IMR-90 (cell line): ENCODE measurements at regions not wholly inside any gene's neighbourhood (a gene's known extent, or its start where the extent isn't known, plus 50 kb on each side); places are given as distances from the start of the nearest gene placed in this dataset.

Source experiments
- ATAC-seq: fragments of 200-7000 bp; cut with Tn5 transposase; 2 replicates; pipeline ENCODE4 v1.9.1; 2020; ENCODE audit warnings: low read depth, mild to moderate bottlenecking, moderate library complexity
- BruUV-seq: library from RNA; stranded (reverse); fragments of 400-500 nt; replicated peaks from 2 replicates; lab custom pipeline; 2021; lab: Mats Ljungman, UMichigan
- CTCF ChIA-PET: fragments of 300-600 bp; formaldehyde crosslinking; extraction: SDS; loops from one replicate; lab custom pipeline; 2021; ENCODE audit warnings: antibody characterized with exemption; lab: Yijun Ruan, JAX
- POLR2A ChIA-PET: fragments of 300-600 bp; sonication (Branson Sonifier 250); formaldehyde crosslinking; loops from one replicate; lab custom pipeline; 2022; ENCODE audit warnings: antibody characterized with exemption; ENCODE audit not compliant: unreplicated experiment; lab: Charles Lee
- DNase-seq: peaks from one replicate; pipeline ENCODE4 v3.0.0; 2013
- H2AFZ ChIP-seq: replicated peaks from 2 replicates; pipeline ENCODE3; 2013; ENCODE audit warnings: low read length, mild to moderate bottlenecking; ENCODE audit not compliant: poor library complexity
- H2AK5ac ChIP-seq: 2 replicates; pipeline ENCODE4 v1.6.1; 2013; ENCODE audit warnings: low read depth, low read length, inconsistent platforms
- H2AK9ac ChIP-seq: replicated peaks from 2 replicates; pipeline ENCODE3; 2013; ENCODE audit warnings: mild to moderate bottlenecking, low read depth, low read length, moderate library complexity; ENCODE audit not compliant: poor library complexity
- H2BK120ac ChIP-seq: 2 replicates; pipeline ENCODE4 v1.6.1; 2013; ENCODE audit warnings: low read depth, low read length, inconsistent platforms
- H2BK15ac ChIP-seq: 3 replicates; pipeline ENCODE4 v1.6.1; 2013; ENCODE audit warnings: low read depth, low read length, inconsistent platforms
- H2BK20ac ChIP-seq: 2 replicates; pipeline ENCODE4 v1.6.1; 2013; ENCODE audit warnings: low read depth, mild to moderate bottlenecking, inconsistent platforms, low read length, moderate library complexity
- H2BK5ac ChIP-seq: 2 replicates; pipeline ENCODE4 v1.6.1; 2013; ENCODE audit warnings: mild to moderate bottlenecking, low read depth, low read length, inconsistent platforms; ENCODE audit not compliant: poor library complexity, severe bottlenecking
- H3K14ac ChIP-seq: replicated peaks from 2 replicates; pipeline ENCODE4 v1.6.1; 2013; ENCODE audit warnings: low read depth, low read length, inconsistent platforms
- H3K18ac ChIP-seq: 2 replicates; pipeline ENCODE4 v1.6.1; 2013; ENCODE audit warnings: low read depth, low read length, control low read depth
- H3K23ac ChIP-seq: 2 replicates; pipeline ENCODE4 v1.6.1; 2013; ENCODE audit warnings: low read depth, low read length, inconsistent platforms
- H3K27ac ChIP-seq: 2 replicates; pipeline ENCODE4 v1.5.1; 2013; ENCODE audit warnings: mild to moderate bottlenecking, control low read depth, low read length; ENCODE audit not compliant: insufficient read depth
- H3K27me3 ChIP-seq: 2 replicates; pipeline ENCODE4 v1.6.1; 2013; ENCODE audit warnings: low read length; ENCODE audit not compliant: control insufficient read depth, insufficient read depth
- H3K36me3 ChIP-seq: 2 replicates; pipeline ENCODE4 v1.6.1; 2013; ENCODE audit warnings: low read length, mixed read lengths; ENCODE audit not compliant: control insufficient read depth, insufficient read depth
- H3K4ac ChIP-seq: 2 replicates; pipeline ENCODE4 v1.6.1; 2013; ENCODE audit warnings: low read depth, low read length, inconsistent platforms
- H3K4me1 ChIP-seq: 2 replicates; pipeline ENCODE4 v1.6.1; 2013; ENCODE audit warnings: low read length, mixed read lengths; ENCODE audit not compliant: control insufficient read depth, insufficient read depth
- H3K4me2 ChIP-seq: 2 replicates; pipeline ENCODE4 v1.6.1; 2013; ENCODE audit warnings: low read depth, mild to moderate bottlenecking, control low read depth, low read length, moderate library complexity
- H3K4me3 ChIP-seq: 2 replicates; pipeline ENCODE4 v1.5.1; 2013; ENCODE audit warnings: low read depth, mild to moderate bottlenecking, control low read depth, low read length, moderate library complexity; ENCODE audit not compliant: insufficient read depth
- H3K56ac ChIP-seq: 2 replicates; pipeline ENCODE4 v1.6.1; 2013; ENCODE audit warnings: low read length, inconsistent platforms; ENCODE audit not compliant: insufficient read depth; ENCODE audit errors: extremely low read depth
- H3K79me1 ChIP-seq, 2 experiments: 2 replicates each; pipeline ENCODE4 v1.6.1; 2013; ENCODE audit warnings: low read length in 2 of 2, inconsistent platforms in 1 of 2, low read depth in 1 of 2
- H3K9ac ChIP-seq: 2 replicates; pipeline ENCODE4 v1.6.1; 2013; ENCODE audit warnings: low read depth, low read length, control low read depth
- H3K9me1 ChIP-seq: 2 replicates; pipeline ENCODE4 v1.6.1; 2013; ENCODE audit warnings: low read length, inconsistent platforms; ENCODE audit not compliant: insufficient read depth
- H3K9me3 ChIP-seq: 2 replicates; pipeline ENCODE4 v1.6.1; 2013; ENCODE audit warnings: low read length; ENCODE audit not compliant: control insufficient read depth, insufficient read depth
- H4K20me1 ChIP-seq: 2 replicates; pipeline ENCODE4 v1.6.1; 2013; ENCODE audit warnings: low read length, inconsistent platforms; ENCODE audit not compliant: insufficient read depth
- H4K5ac ChIP-seq: 2 replicates; pipeline ENCODE4 v1.6.1; 2013; ENCODE audit warnings: mild to moderate bottlenecking, low read depth, low read length, control low read depth
- H4K8ac ChIP-seq, 2 experiments: 2 replicates each; pipeline ENCODE4 v1.6.1; 2013; ENCODE audit warnings: low read depth in 2 of 2, low read length in 2 of 2, control low read depth in 1 of 2, inconsistent platforms in 1 of 2
- H4K91ac ChIP-seq: 2 replicates; pipeline ENCODE4 v1.6.1; 2013; ENCODE audit warnings: low read depth, low read length, inconsistent platforms; ENCODE audit not compliant: insufficient read depth
- BHLHE40 ChIP-seq: fragments of 150-350 bp; IDR thresholded peaks from 2 replicates; pipeline ENCODE4 v1.6.1; 2016; ENCODE audit warnings: mild to moderate bottlenecking, low read depth, low read length
- FOS ChIP-seq: fragments of 150-350 bp; IDR thresholded peaks from 2 replicates; pipeline ENCODE4 v1.6.1; 2016; ENCODE audit warnings: low read depth, low read length
- MAFK ChIP-seq: IDR thresholded peaks from 2 replicates; pipeline ENCODE4 v1.6.1; 2012; ENCODE audit warnings: low read depth, low read length, improper control_type of control experiment
- MXI1 ChIP-seq: IDR thresholded peaks from 2 replicates; pipeline ENCODE4 v1.6.1; 2012; ENCODE audit warnings: low read depth, mild to moderate bottlenecking, low read length, moderate library complexity, borderline replicate concordance
- NFE2L2 ChIP-seq: fragments of 150-350 bp; IDR thresholded peaks from 2 replicates; pipeline ENCODE4 v1.6.1; 2016; ENCODE audit warnings: low read depth, mild to moderate bottlenecking, low read length
- POLR2A ChIP-seq: IDR thresholded peaks from 2 replicates; pipeline ENCODE4 v1.6.1; 2012; ENCODE audit warnings: mild to moderate bottlenecking, low read depth, low read length
- RFX5 ChIP-seq: IDR thresholded peaks from 2 replicates; pipeline ENCODE4 v1.8.0; 2012; ENCODE audit warnings: low read depth, mild to moderate bottlenecking, low read length, moderate library complexity
- SMC3 ChIP-seq: fragments of 150-350 bp; IDR thresholded peaks from 2 replicates; pipeline ENCODE4 v1.6.1; 2016; ENCODE audit warnings: low read depth, mild to moderate bottlenecking, antibody characterized with exemption, low read length, moderate library complexity
- WGBS, 2 experiments: methylation state at CpG; one replicate each; pipeline versions ENCODE4 v1.1.5 to v1.1.7; 2013; ENCODE audit warnings: missing lambda C conversion rate in 2 of 2; ENCODE audit not compliant: insufficient read length in 1 of 2; ENCODE audit errors: extremely low coverage in 2 of 2; 5-methylcytosine and 5-hydroxymethylcytosine counted together
- dilution Hi-C: fragments of 300-500 bp; cut with HindIII; formaldehyde crosslinking; loops from one replicate; pipeline ENCODE4 v1.14.3; 2018; ENCODE audit warnings: low sequenced_read_pairs; ENCODE audit not compliant: unreplicated experiment
- in situ Hi-C: fragments of 300-500 bp; cut with MboI; formaldehyde crosslinking; loops from 3 replicates; pipeline ENCODE4 v1.14.3; 2019; ENCODE audit warnings: low sequenced_read_pairs, inconsistent platforms, mixed read lengths
- intact Hi-C: fragments of 100-400 bp; cut with micrococcal nuclease; formaldehyde crosslinking; loops from 2 replicates; pipeline ENCODE4 v1.10.0; 2022

- Histone ChIP-seq H2AFZ (peak overlapping the region; percentile 83), H3K9me1 (peaks cover 12% of the 10 kb centered on the region), H4K8ac (peak overlapping the region; percentile 91 to 97), H3K4me1 (peaks cover 15% of the 10 kb centered on the region), H2BK5ac (peak overlapping the region; percentile 96), H2BK15ac (peak overlapping the region; percentile 86), H3K23ac (peak overlapping the region; percentile 98), H3K4me2 (no peak overlapping the region), H2BK20ac (peak overlapping the region; percentile 99), H3K18ac (peak overlapping the region; percentile 95), H3K36me3 (no peaks in the 10 kb centered on the region), H2AK5ac (peak overlapping the region; percentile 99), H3K56ac (peak overlapping the region; percentile 81), H4K5ac (peak overlapping the region; percentile 80), H3K9ac (no peak overlapping the region), H2AK9ac (peak overlapping the region; percentile 74), H4K20me1 (no peaks in the 10 kb centered on the region), H2BK120ac (peak overlapping the region; percentile 99), H3K27me3 (no peaks in the 10 kb centered on the region), H3K4ac (peak overlapping the region; percentile 99), H3K4me3 (no peak overlapping the region), H3K9me3 (no peaks in the 10 kb centered on the region), H3K79me1 (peaks cover 0 to 6% of the 10 kb centered on the region in 2 experiments; a peak in 3 of 4 replicates), H3K27ac (peak overlapping the region; percentile 80), H4K91ac (peak overlapping the region; percentile 97), H3K14ac (peak overlapping the region; percentile 98)
- intact Hi-C loops (loop anchor here (1.0 to 5.0 kb wide), 5 partner anchors 49 to 789 kb away; no protein-coding TSS in a partner anchor), in situ Hi-C loops (loop anchor here (5.0 kb wide), 2 partner anchors 167 to 247 kb away; no protein-coding TSS in a partner anchor), dilution Hi-C loops (no loop called here)
- ChIA-PET CTCF (interaction anchor here (0.5 to 1.0 kb wide), 3 partner anchors 47 to 805 kb away, joined by 3 to 5 read pairs (median 4); no protein-coding TSS in a partner anchor), POLR2A (interaction anchor here (0.6 to 2.3 kb wide), 2 partner anchors 51 to 52 kb away, joined by 4 to 9 read pairs; partner anchors contain the start of gene FST)
- DNase-seq = peak; percentile 84
- TF ChIP-seq NFE2L2 = peak; percentile 99
- TF ChIP-seq SMC3 = no peak
- TF ChIP-seq MXI1 = no peak
- TF ChIP-seq FOS = peak; percentile 76
- TF ChIP-seq POLR2A = no peak
- TF ChIP-seq RFX5 = no peak
- peak; percentile 36; the same call in 1 of the 2 replicates for TF ChIP-seq BHLHE40
- TF ChIP-seq MAFK = peak; percentile 90
- ATAC-seq = peak; percentile 60
- 33 to 100% methylated on average over 1 to 2 of the region's 5 CpGs for WGBS, 2 experiments
- BruUV-seq = no TSS peak
These were observed 50.7 kb upstream of the FST start for GRCh38 chr5:53429706-53430105.
